ENCODE measurements at regions not wholly inside any gene's neighbourhood (a gene's known extent, or its start where the extent isn't known, plus 50 kb on each side); places are given as distances from the start of the nearest gene placed in this dataset.

- Histone ChIP-seq H2AFZ (ENCODE audit: low read length) (no peak overlapping the region), H3K9me3 (ENCODE audit: control insufficient read depth, insufficient read depth, low read depth, low read length) (no peaks in the 10 kb centered on the region), H4K20me1 (ENCODE audit: control insufficient read depth, extremely low read depth, insufficient read depth, low read length) (no peaks in the 10 kb centered on the region), H3K27ac (ENCODE audit: insufficient read depth, low read length) (no peak overlapping the region), H3K36me3 (ENCODE audit: control insufficient read depth, insufficient read depth, low read length) (no peaks in the 10 kb centered on the region), H3K9ac (ENCODE audit: insufficient read depth, low read length) (no peak overlapping the region), H3K4me1 (ENCODE audit: control insufficient read depth, extremely low read depth, insufficient read depth, low read length) (peaks cover 5% of the 10 kb centered on the region), H3K27me3 (ENCODE audit: control insufficient read depth, insufficient read depth, low read length) (no peaks in the 10 kb centered on the region), H3K4me3 (replicated peaks in 1 of 4; ENCODE audit: control extremely low read depth in 1 of 4, insufficient read depth in 1 of 4, low read depth in 3 of 4, low read length in 4 of 4) (no peak overlapping the region), H3K4me2 (ENCODE audit: extremely low read depth, insufficient read depth, low read length) (no peak overlapping the region), H3K79me2 (ENCODE audit: control insufficient read depth, insufficient read depth, low read length) (no peaks in the 10 kb centered on the region)
- no peak for TF ChIP-seq EZH2 (IDR thresholded peaks at IDR 0.05; ENCODE audit: low read length, missing control alignments)
- no peak for TF ChIP-seq CTCF (conservative IDR thresholded peaks at IDR 0.05 in 1 of 2, IDR thresholded peaks at IDR 0.05 in 1 of 2; ENCODE audit: low read depth in 1 of 2, low read length in 2 of 2)
- peak in 1 of 2 donors; percentile 30 for DNase-seq (ENCODE audit: low read depth in 2 of 2)
These were observed 76.7 kb upstream of the PKDCC start for GRCh38 chr2:41970988-41971660.

- no peaks in the 10 kb centered on the region for H3K36me3 ChIP-seq (ENCODE audit: control insufficient read depth, insufficient read depth, low read length)
- H3K9me3 ChIP-seq (ENCODE audit: control insufficient read depth, insufficient read depth, low read depth, low read length) = no peaks in the 10 kb centered on the region
- DNase-seq (ENCODE audit: low read depth in 2 of 2) = peak in 1 of 2 donors; percentile 29
- no peak overlapping the region for H3K4me2 ChIP-seq (ENCODE audit: extremely low read depth, insufficient read depth, low read length)
- no peak overlapping the region for H3K9ac ChIP-seq (ENCODE audit: insufficient read depth, low read length)
- H3K27ac ChIP-seq (ENCODE audit: insufficient read depth, low read length) = no peak overlapping the region
- H3K4me1 ChIP-seq (ENCODE audit: control insufficient read depth, extremely low read depth, insufficient read depth, low read length) = no peaks in the 10 kb centered on the region
- H3K27me3 ChIP-seq (ENCODE audit: control insufficient read depth, insufficient read depth, low read length) = no peaks in the 10 kb centered on the region
- H3K79me2 ChIP-seq (ENCODE audit: control insufficient read depth, insufficient read depth, low read length) = no peaks in the 10 kb centered on the region
- no peaks in the 10 kb centered on the region for H4K20me1 ChIP-seq (ENCODE audit: control insufficient read depth, extremely low read depth, insufficient read depth, low read length)
- no peak overlapping the region for H2AFZ ChIP-seq (ENCODE audit: low read length)
- no peak overlapping the region for H3K4me3 ChIP-seq (replicated peaks in 1 of 4; ENCODE audit: control extremely low read depth in 1 of 4, insufficient read depth in 1 of 4, low read depth in 3 of 4, low read length in 4 of 4)
- TF ChIP-seq CTCF (conservative IDR thresholded peaks at IDR 0.05 in 1 of 2, IDR thresholded peaks at IDR 0.05 in 1 of 2; ENCODE audit: low read depth in 1 of 2, low read length in 2 of 2) (no peak), EZH2 (IDR thresholded peaks at IDR 0.05; ENCODE audit: low read length, missing control alignments) (no peak)
These were observed 75.6 kb upstream of the PKDCC start for GRCh38 chr2:41972179-41972578.

GRCh38 chr2:41972819-41973218 lies 75.0 kb upstream of the PKDCC start:
- no peak overlapping the region for H3K27ac ChIP-seq (ENCODE audit: insufficient read depth, low read length)
- DNase-seq (ENCODE audit: low read depth in 2 of 2) = no peak
- no peak overlapping the region for H3K9ac ChIP-seq (ENCODE audit: insufficient read depth, low read length)
- no peaks in the 10 kb centered on the region for H3K27me3 ChIP-seq (ENCODE audit: control insufficient read depth, insufficient read depth, low read length)
- H3K4me1 ChIP-seq (ENCODE audit: control insufficient read depth, extremely low read depth, insufficient read depth, low read length) = no peaks in the 10 kb centered on the region
- H4K20me1 ChIP-seq (ENCODE audit: control insufficient read depth, extremely low read depth, insufficient read depth, low read length) = no peaks in the 10 kb centered on the region
- no peak overlapping the region for H3K4me3 ChIP-seq (replicated peaks in 1 of 4; ENCODE audit: control extremely low read depth in 1 of 4, insufficient read depth in 1 of 4, low read depth in 3 of 4, low read length in 4 of 4)
- no peak overlapping the region for H2AFZ ChIP-seq (ENCODE audit: low read length)
- H3K79me2 ChIP-seq (ENCODE audit: control insufficient read depth, insufficient read depth, low read length) = no peaks in the 10 kb centered on the region
- no peak for TF ChIP-seq EZH2 (IDR thresholded peaks at IDR 0.05; ENCODE audit: low read length, missing control alignments)
- TF ChIP-seq CTCF (conservative IDR thresholded peaks at IDR 0.05 in 1 of 2, IDR thresholded peaks at IDR 0.05 in 1 of 2; ENCODE audit: low read depth in 1 of 2, low read length in 2 of 2) = no peak
- no peak overlapping the region for H3K4me2 ChIP-seq (ENCODE audit: extremely low read depth, insufficient read depth, low read length)
- H3K9me3 ChIP-seq (ENCODE audit: control insufficient read depth, insufficient read depth, low read depth, low read length) = no peaks in the 10 kb centered on the region
- no peaks in the 10 kb centered on the region for H3K36me3 ChIP-seq (ENCODE audit: control insufficient read depth, insufficient read depth, low read length)

All from fibroblast of lung (primary cell).